CD4-positive, alpha-beta T cell treated with Interleukin-4 for 4 hours (primary cell): ENCODE measurements at regions not wholly inside any gene's neighbourhood (a gene's known extent, or its start where the extent isn't known, plus 50 kb on each side); places are given as distances from the start of the nearest gene placed in this dataset.

Source experiments
- DNase-seq: peaks from one replicate; pipeline ENCODE4 v3.0.0-alpha.2; 2020

DNA sequence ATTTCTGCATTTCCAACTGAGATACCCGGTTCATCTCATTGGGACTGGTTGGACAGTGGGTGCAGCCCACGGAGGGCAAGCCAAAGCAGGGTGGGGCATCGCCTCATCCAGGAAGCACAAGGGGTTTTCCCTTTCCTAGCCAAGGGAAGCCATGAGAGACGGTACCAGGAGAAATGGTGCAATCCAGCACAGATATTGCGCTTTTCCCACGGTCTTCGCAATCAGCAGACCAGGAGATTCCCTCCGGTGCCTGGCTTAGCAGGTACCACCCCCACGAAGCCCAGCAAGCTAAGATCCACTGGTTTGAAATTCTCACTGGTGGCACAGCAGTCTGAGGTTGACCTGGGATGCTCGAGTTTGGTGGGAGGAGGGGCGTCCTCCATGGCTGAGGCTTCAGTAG, 527.0 kb downstream of the TLE1 start:
- DNase-seq, result no peak

DNA sequence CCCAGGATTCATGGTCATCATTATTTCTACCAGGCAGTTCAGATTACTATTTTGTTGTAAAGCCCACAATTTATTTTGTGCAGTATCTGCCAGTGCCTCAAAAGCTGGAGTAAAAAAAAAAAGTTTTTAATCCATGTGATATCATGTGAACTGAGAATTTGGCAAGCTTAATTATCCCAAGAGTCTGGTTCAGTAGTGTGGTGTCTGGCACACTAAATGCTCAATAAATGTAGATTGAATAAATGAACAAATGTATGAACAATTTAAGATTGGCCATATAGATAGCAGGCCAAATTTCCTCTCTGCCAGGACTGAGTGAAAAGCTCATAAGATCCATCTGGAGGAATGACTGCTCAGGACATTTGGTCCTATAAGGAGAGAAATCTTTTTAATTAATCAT, 533.0 kb downstream of the TLE1 start:
- DNase-seq, result no peak

DNA sequence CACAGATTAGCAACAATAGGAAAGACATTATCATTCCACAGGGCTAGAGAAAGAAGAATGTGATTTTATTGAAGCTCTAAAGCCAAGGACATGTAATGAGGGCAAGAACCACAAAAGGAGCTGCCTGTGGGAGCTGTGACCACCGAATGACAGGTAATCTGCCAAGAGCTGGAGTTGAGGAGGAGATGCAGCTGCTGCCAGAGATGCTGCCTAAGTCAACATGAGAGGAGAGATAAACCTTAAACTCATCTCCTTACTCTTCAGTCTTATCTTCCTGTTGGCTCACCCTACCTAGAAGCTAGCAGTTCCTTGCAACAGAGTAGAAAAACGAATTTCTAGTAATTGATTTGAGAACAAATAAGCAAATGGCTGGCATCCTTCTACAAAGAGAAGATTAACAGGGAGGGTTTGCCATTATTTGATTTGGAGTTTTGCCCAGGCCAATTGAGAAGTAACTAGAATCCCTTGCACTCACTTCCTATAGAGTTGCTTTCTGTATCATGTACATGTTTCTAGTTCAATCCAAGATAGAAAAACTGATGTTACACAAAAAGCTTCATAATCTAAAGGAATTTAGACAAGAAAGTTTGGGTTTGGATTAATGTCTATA, 539.2 kb downstream of the TLE1 start:
- DNase-seq, result no peak

DNA sequence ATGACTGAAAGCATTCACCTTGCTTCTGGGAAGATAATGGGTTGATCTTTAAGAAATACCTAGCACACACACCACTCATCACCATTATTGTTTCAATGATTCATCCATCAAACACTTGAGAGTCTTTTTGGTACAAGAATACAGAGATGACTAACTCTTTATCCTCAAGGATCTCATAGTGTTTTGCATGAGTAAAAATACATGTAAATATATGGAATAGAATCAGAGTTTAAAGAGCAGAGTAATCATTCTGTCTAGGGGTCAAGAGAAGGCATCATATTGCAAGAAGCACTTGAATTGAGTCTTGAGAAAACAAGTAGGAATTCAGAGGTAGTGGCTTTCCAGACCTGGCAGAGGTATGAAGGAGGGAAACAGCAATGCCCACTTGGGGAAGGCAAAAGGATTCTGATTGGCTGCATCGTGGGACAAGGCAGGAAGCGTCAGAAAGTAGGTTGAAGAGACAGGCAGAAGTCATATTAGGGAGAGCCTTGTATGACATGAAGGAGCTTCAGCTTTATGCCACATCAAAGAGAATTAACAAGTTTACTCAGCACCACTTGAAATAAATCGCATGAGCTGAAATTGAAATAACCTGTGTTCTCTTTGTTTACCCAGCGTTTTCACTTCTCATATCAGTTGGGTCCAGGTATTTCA, 542.5 kb downstream of the TLE1 start:
- no peak for DNase-seq

DNA sequence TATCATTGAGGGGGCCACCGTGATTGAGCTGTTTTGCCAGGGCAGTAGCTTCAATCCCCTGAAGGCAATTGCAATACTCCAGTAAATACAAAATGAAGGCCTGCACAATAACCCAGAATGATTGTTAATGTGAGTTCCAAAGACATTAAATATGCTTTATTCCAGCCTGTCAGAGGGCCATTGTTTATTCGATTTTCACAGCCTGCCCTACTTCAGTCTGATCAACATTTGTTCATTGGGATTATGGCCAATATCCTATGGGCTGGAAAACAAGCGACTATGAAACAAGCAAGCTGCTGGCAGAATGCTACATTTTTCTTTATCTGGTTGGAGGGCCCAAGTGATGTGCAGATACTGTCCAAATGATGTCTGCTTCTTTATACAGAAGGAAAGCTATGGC, 543.1 kb downstream of the TLE1 start:
- no peak for DNase-seq

DNA sequence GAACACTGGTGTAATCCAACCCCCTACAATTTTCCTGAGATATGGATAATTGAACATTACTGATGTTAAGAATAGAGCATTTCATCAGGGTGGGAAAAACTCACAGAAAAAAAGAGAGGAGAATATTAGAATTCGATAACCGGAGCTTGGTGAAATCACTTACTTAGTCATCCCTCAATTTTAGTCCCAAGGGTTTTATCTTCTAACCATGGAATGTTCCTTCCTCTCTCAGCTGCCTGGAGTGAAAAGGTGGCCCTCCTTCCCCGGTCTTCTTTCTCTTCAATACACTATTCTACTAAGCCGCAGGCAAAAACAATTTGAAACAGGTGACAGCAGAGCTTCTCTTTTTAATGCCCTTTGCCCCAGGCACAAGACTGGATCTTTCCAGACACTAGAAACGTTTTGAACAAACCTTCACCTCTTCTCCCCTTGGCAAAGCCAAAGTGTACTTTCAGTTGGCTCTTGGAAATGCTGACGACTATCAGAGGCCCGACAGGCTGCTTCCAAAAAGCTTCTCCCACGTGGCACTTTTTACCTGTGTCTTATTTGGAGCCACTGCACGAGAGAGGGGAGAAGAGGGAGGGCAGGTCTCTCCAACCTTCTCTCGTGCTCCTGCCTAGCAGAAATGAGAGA, 543.9 kb downstream of the TLE1 start:
- DNase-seq, result no peak

DNA sequence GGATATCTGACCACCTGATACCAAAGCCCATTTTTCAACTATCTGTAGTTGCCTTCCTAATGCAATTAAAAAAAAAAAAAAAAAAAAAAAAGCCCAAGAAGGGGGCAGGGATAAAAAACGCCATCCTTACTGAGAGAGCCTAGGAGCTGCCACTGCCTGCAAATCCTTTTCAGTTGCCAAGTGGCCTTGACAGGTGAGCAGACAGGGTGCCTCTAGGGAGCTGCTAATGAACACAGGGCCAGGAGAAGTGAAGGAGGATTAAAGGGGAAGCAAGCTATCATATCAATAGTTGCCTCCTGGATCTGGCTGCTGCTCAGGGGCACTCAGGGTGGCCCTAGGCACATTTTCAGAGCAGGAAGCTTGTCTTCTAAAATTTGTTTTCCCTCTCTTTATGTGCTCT, 547.4 kb downstream of the TLE1 start:
- DNase-seq, result no peak

DNA sequence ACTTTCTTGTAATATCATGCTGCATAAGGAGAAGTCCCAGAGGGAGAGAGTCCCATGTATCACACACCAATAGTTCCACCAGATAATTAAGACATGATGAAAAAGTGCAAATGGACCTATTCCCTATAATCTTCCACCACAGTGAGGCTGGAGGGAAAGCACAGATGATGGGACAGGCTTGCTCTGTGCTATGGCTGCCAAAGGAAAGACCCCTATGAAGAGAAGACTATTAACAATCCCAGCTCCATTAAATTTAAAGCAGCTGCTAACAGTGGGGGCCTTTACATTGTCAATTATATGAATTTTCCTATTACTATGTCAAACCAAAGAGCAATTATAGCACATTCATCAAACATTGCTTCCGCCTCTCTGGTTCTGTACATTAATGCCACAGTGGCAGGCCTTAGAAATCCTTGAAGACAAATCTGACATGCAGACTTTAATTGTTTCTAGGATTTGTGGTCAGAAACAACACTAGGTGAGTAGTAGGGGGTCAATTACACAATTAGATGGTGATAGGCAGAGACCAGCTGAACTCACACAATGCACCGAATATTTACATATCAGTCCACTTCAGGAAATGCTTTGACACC, 551.3 kb downstream of the TLE1 start:
- no peak for DNase-seq

DNA sequence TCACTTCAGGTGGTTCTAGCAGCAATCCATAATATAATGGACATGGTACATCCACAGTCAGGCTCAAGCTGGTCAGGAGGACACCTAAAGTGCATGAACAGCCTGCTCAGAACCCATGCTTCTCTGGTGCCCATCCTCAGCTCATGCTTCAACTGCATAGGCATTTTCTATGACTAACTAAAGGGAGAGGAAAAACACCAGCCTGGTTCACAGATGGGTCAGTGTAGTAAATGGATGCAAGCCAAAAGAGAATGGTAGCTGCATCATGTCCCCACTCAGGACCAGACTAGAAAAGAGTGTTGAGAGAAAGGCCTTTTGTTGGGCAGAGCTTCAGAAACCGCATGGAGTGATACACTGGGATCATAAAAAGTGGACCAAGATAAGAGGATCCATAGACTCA, 556.6 kb downstream of the TLE1 start:
- no peak for DNase-seq

DNA sequence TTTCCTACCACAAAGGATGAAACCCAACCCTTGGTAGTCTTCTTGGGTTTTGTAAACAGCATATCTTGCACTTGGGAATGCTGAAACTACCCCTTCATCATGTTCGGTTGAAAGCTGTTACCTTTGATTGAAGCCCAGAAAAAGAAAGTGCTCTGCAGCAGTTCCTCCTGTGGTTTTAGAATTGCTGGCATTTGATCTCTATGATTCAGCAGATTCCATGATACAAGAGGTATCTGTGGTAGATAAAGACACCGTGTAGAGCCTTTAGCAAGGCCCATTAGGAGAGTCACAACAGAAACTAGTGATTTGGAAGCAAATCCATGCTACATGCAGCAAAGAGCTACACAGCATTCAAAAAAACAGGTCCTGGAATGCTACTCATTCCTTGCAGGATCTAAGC, 557.0 kb downstream of the TLE1 start:
- no peak for DNase-seq

DNA sequence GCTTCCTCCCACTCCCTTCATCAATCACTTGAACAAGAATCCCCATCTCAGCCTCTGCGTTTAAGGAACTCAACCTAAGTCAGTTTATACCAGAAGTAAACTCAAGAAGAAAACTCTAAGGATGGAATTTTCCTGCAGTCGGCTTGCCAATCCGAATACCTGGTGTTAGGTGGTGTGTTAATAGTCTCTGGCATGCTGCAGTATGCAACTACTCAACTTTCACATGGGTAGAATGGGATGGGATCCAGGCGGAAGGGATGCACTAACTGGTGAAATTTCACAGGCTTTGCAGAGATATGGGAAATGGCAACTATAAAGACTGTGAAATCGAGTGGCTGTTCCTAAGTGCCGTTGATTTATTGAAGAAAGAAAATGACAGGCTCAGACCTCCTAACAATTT, 560.6 kb downstream of the TLE1 start:
- DNase-seq, result no peak

GRCh38 chr9:81125446-81126092, 563.8 kb downstream of the TLE1 start:
- DNase-seq, result no peak

GRCh38 chr9:81123526-81123925, 565.8 kb downstream of the TLE1 start:
- DNase-seq, result no peak

DNA sequence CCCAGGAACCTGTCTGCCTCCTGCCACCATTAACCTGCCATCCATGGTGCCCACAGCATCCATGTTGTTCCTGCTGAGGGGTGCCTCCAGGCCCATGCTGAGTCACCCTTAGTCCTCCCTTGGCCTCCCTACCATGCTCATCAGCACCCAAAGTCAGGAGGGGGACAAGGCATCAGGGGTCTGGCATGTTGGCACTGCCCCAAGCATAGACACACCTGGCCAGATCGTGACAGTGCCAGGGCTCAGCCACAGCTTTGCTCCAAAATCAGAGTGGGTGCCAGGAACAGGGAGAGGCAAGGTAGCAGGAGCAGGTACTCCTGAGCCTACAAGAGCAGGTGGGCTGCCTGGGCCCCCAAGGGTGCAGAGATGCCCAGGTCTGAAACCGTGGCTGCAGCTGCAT, 566.6 kb downstream of the TLE1 start:
- DNase-seq, result no peak

DNA sequence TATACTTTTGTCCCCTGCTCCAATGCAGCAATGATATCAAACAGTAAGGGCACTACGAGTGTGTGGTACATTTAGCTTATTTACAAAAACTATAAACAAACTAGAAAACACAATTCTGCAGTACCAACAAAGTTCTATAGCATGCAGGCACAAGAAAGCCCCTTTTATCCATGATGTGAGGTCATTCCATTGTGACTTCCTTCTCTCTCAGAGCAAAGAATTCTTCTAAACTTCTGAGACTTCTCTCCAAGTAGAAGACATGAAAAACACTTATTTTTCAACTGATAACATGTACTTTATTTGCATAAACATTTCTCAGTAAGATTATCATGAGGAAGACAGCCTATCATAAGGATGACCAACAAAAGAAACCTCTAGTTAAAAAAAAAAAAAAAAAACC, 569.8 kb downstream of the TLE1 start:
- DNase-seq, result no peak

DNA sequence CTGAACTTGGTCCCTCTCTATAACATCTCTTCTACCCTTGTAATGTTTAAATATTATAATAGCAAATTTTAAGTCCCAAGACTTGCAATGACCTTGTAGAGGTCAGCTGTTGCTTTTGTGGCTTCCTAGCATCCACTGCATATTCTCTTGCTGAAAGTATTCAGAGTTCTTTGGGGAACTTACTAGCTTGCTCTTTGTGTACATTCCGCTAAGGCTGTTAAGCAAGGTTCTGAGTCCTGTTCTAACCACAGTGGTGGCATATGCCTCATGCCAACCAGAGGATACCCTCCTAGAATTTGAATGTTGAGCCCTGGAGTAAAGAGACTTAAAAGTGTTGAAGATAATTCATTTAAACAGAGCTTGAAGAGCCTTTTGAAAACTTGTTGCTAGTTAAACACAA, 570.9 kb downstream of the TLE1 start:
- DNase-seq, result no peak

DNA sequence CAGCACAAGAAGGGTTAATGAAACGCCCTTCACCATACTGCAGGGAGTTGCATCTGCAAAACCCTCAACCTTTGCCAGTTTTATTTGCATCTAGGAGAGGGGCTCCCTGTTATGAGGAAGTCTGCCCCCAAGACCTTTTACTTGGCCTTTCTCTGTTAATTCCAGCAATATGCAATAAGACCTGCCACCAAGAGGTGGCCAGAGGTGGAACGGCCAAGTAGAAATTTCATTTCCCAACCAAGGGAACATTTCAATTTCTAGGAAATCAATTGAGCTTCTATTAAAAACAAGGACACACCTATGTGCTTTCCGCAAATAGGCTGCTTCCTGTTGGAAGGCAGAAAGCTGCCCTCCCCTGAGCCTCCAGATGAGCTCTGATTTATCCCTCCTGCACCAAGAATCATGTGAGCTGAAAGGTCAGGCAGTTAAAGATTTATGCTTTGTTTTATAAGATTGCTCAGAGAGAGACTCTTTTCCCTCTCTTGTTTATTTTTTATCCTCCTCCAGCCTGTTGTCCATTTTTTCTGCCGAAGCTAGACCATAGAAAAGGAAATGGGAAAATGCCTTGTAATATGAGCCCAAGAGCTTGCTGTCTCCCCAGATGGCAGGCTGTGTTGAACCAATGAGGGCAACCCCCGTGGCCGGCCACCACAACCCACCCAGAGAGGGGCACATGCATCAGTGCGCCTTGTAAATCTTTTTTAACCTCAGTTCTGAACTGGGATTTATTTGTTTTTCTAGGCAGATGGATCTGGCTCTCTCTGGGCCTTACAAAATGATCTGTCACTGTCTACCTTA, 572.8 kb downstream of the TLE1 start:
- DNase-seq, result no peak

DNA sequence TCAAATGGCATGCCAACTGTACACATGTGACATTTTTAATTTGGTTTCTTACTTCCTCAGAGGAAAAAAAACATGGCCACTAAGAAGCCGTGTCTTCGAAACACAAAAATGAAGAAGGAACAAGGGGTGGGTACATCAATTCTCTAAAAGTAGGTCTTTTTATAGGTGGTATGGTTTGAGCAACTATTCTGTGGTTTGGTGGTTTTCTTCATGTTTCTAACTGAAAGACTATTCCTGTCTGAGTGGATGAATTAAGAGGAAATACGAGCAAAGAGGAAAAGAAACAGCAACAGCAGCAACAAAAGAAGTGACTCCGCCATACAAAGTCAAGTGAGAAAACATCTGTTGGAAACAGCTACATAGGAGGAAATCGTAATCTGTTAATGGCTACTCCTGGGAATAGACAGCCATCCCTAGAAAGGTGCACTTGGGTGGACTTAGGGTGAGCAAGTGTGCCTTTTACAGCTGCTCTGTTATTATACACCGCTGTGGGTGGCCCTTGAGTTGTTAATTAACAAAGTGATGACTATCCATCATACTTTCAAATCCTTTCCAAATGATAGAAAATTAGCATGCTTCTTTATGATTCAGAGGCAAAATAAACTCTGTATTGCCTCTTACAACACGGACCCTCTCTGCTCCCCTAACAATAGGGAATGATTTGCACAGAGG, 575.8 kb downstream of the TLE1 start:
- DNase-seq, result peak; percentile 1

DNA sequence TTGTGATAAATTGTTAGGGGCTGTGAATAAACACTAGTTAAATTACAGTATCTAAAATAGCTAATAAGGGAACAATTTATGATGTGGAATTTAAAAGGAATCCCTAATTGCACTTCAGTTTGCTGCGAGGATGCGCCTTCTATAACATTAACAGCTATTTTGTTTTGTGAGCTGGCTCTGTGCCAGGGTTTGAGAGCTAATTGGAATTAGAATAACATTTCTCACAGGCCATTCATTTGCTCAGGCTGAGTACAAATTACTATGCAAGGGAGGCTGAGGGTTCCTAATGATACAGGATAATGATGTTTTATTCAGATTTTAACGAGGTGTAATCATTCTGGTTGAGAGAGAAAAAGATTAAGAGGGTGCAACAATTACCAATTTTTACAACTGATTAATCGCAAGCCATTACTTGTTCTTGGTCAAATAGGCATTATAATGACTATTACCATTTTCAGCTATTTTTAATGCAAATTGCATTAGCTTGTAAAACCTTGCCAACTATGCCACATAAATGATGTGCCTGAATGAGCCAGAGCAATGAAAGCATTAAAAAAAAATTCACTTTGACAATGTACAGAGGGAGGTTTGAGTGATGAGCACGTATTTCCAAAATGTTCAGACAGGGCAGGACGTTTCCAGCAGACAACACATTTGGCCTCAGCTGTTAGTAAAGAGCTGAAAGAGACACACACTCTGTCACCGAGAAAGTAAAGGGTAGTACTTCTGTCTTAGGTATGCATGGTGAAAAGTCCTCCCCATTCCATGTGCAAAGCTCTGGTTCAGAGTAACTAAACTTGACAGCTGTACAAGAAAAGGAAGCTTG, 576.5 kb downstream of the TLE1 start:
- no peak for DNase-seq

GRCh38 chr9:81108821-81109220, 580.5 kb downstream of the TLE1 start:
- DNase-seq, result no peak

- DNase-seq, result no peak
Measured at GRCh38 chr9:81108391-81108790, 581.0 kb downstream of the TLE1 start.
